Spleen (tissue), 7 donors: ENCODE measurements at regions not wholly inside any gene's neighbourhood (a gene's known extent, or its start where the extent isn't known, plus 50 kb on each side); places are given as distances from the start of the nearest gene placed in this dataset.

Source experiments
- POLR2A ChIP-seq, 3 donors: fragments of 450-650 bp; IDR thresholded peaks; one replicate each; pipeline ENCODE4 v1.5.1; 2017; ENCODE audit warnings: antibody characterized with exemption in 3 of 3, mild to moderate bottlenecking in 1 of 3
- TF ChIP-seq, protein P1 (sequence below), 11 experiments: fragments of 200-600 bp in 7 of 11; fragments of 450-650 bp in 4 of 11; sonication (generic) in 4 of 11; IDR thresholded peaks in 8 of 11; conservative IDR thresholded peaks in 3 of 11; 1 replicate in 7 of 11; 2 replicates in 4 of 11; pipeline versions ENCODE4 v1.4.0 to v1.8.0; 2016 to 2021; ENCODE audit warnings: antibody characterized with exemption in 11 of 11, inconsistent platforms in 4 of 11, mild to moderate bottlenecking in 1 of 11
- donor health status: DM: no; HTN: no; CAD: no; lungs with moderate emphysema.
- donor health status: DM: no; HTN: no; CAD: no.
- donor health status: DM: no; HTN: no; CAD: no.

DNA sequence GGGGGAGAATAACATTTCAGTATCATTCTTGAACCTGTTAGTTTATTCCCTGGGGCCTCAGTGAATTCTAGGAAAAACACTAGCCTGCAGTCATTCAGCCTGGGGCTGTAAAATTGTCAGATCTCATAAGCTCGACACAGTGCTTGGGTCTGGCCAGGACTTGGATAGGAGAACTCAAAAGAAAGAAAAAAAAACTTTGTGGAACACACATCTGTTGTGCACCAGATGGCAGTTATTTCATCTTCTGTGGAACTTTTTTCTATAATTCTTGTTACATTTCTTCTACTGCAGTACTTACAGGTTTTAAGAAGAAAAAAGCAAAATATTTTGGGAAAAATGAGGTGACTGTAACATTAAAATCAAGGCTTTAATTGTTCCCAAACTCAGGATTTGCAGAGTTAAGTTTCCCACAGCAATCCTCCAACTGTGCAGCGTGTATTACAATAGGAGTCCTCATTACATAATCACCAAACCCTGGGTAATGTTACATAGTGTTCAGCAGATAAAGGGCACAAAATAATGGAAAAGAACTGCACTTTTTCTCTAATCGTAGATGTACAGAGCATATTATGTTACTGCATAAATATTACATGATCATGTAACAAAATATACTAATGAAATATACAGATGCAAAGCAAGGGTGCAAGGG is 531.1 kb upstream of the CITED2 start:
- TF ChIP-seq POLR2A (IDR thresholded peaks at IDR 0.05), result no peak
- TF ChIP-seq, protein P1, sequence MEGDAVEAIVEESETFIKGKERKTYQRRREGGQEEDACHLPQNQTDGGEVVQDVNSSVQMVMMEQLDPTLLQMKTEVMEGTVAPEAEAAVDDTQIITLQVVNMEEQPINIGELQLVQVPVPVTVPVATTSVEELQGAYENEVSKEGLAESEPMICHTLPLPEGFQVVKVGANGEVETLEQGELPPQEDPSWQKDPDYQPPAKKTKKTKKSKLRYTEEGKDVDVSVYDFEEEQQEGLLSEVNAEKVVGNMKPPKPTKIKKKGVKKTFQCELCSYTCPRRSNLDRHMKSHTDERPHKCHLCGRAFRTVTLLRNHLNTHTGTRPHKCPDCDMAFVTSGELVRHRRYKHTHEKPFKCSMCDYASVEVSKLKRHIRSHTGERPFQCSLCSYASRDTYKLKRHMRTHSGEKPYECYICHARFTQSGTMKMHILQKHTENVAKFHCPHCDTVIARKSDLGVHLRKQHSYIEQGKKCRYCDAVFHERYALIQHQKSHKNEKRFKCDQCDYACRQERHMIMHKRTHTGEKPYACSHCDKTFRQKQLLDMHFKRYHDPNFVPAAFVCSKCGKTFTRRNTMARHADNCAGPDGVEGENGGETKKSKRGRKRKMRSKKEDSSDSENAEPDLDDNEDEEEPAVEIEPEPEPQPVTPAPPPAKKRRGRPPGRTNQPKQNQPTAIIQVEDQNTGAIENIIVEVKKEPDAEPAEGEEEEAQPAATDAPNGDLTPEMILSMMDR (IDR thresholded peaks at IDR 0.05 in 8 of 11, conservative IDR thresholded peaks at IDR 0.05 in 3 of 11), result no peak
